ENCODE measurements at regions not wholly inside any gene's neighbourhood (a gene's known extent, or its start where the extent isn't known, plus 50 kb on each side); places are given as distances from the start of the nearest gene placed in this dataset.
"Not testable (repeated sequence)": the region's sequence is repeated elsewhere in the genome, so short reads cannot be mapped to it uniquely, and the experiment has no call there.

DNA sequence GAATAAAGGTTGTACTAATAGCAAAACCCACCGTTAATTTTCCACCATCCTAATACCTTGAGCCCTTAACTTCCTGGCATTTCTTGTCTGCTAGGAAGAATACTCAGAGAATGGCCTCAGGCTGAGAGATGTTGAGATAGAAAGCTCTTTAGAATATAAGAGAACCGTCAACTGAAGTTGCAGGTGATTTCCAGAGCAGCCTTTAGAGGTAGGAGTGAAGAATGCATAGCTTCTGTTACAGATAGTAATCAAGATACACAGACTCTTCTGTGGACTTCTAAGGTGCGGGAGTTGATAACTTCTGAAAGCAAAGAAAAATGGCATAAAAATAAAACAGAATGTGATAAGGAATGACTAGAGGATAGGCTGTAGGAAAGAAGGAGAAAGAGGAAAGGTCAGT, 1651.3 kb upstream of the DEFB115 start:
- not testable (repeated sequence) for DNase-seq (ENCODE audit: low read depth)

DNA sequence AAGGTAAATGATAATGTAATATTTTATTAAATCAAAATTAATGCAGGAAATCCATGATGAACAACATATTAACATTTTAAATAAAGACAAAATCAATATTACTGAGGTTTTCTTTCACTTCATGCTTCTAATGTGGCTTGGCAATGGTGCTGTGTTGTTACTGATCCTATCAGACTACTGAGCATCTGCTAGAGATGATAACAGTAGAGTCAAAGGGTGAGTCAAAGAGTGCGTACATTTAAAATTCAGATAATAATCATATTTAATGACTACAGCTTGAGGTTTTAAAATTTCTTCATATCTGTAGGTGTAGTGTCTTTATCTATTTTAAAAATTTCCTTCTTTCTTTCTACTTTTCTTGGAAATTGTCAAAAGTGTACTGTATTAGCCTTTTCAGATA, 1628.1 kb upstream of the DEFB115 start:
- H3K4me3 ChIP-seq (replicated peaks; ENCODE audit: low read depth, low read length); DNase-seq (ENCODE audit: low read depth): not testable (repeated sequence)

More for the DNA sequence above, 1651.3 kb upstream of the DEFB115 start:
- H3K4me3 ChIP-seq (replicated peaks; ENCODE audit: low read depth, low read length): not testable (repeated sequence)
